ENCODE measurements at regions not wholly inside any gene's neighbourhood (a gene's known extent, or its start where the extent isn't known, plus 50 kb on each side); places are given as distances from the start of the nearest gene placed in this dataset.

DNA sequence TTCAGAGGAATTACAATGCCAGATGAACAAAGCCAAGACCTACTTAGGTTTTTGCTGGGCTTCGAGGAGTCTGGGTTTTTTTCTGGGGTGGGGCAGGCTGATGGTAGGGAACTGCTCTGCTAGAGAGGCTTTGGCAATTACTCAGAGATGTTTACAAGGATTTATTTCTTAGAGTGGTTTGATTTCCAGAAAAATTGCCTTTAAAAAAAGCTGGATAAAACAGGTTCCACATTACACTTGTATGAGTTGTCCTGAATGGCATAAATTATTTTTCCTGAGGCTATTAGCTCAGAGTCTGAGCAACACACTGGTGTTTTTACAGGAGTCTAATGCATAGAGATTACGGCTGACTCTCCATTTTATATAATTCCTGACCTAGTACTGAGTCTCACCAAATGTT, 118.5 kb upstream of the FRMD6 start:
- TF ChIP-seq SUZ12 (IDR thresholded peaks at IDR 0.05): no peak
- no peak for TF ChIP-seq SP1 (IDR thresholded peaks at IDR 0.05)
- no peak for TF ChIP-seq FOXK2 (IDR thresholded peaks at IDR 0.05)
- TF ChIP-seq FOXM1 (IDR thresholded peaks at IDR 0.05; ENCODE audit: borderline replicate concordance): no peak
- TF ChIP-seq CTBP1 (IDR thresholded peaks at IDR 0.05; ENCODE audit: borderline replicate concordance): no peak
- no peak for TF ChIP-seq FOXA1 (IDR thresholded peaks at IDR 0.05)
- no peak for TF ChIP-seq BHLHE40 (IDR thresholded peaks at IDR 0.05; ENCODE audit: borderline replicate concordance)
- no peak for TF ChIP-seq ZNF384 (IDR thresholded peaks at IDR 0.05)
- no peak for TF ChIP-seq PKNOX1 (IDR thresholded peaks at IDR 0.05)
- TF ChIP-seq LEF1 (IDR thresholded peaks at IDR 0.05; ENCODE audit: borderline replicate concordance): no peak
- no peak for TF ChIP-seq NFRKB (IDR thresholded peaks at IDR 0.05)
- TF ChIP-seq TARDBP (IDR thresholded peaks at IDR 0.05): no peak
- TF ChIP-seq ELF4 (IDR thresholded peaks at IDR 0.05): no peak

All from HEK293T (cell line).